Endothelial cell of umbilical vein (primary cell): ENCODE measurements at regions not wholly inside any gene's neighbourhood (a gene's known extent, or its start where the extent isn't known, plus 50 kb on each side); places are given as distances from the start of the nearest gene placed in this dataset.

ENCODE experiments used
- CTCF ChIP-seq, 2 donors: IDR thresholded peaks; 1 replicate in 1 of 2; 2 replicates in 1 of 2; pipeline ENCODE4 v1.5.1; 2011; ENCODE audit warnings: low read length in 2 of 2, mild to moderate bottlenecking in 2 of 2, moderate library complexity in 2 of 2, control low read depth in 1 of 2, inconsistent platforms in 1 of 2, low read depth in 1 of 2; ENCODE audit not compliant: insufficient read depth in 1 of 2; ENCODE audit errors: extremely low read depth in 1 of 2
- EZH2 ChIP-seq: IDR thresholded peaks from 2 replicates; pipeline ENCODE4 v1.6.1; 2012; ENCODE audit warnings: borderline replicate concordance, low read depth, mild to moderate bottlenecking, moderate library complexity, low read length, inconsistent platforms; ENCODE audit not compliant: severe bottlenecking
- MAX ChIP-seq: IDR thresholded peaks from 2 replicates; pipeline ENCODE4 v1.6.1; 2011; ENCODE audit not compliant: insufficient read depth, insufficient read length
- POLR2A ChIP-seq: IDR thresholded peaks from 2 replicates; pipeline ENCODE4 v1.6.1; 2012; ENCODE audit warnings: low read depth, mild to moderate bottlenecking, control low read depth, low read length
- POLR2AphosphoS5 ChIP-seq: IDR thresholded peaks from 2 replicates; pipeline ENCODE4 v1.6.1; 2012; ENCODE audit warnings: low read depth, mild to moderate bottlenecking, control low read depth, low read length, moderate library complexity; ENCODE audit not compliant: insufficient read depth

- no peak for TF ChIP-seq CTCF (IDR thresholded peaks at IDR 0.05; ENCODE audit: extremely low read depth in 1 of 2, insufficient read depth in 1 of 2, low read depth in 1 of 2, low read length in 2 of 2)
- no peak for TF ChIP-seq POLR2A
- no peak for TF ChIP-seq POLR2AphosphoS5
- TF ChIP-seq MAX: no peak
- TF ChIP-seq EZH2: no peak
These were observed 817.4 kb downstream of the STIM2 start for GRCh38 chr4:27678027-27678426.
